Activated CD4-positive, alpha-beta T cell treated with anti-CD3 and anti-CD28 coated beads, Interleukin-2, Interleukin-6, amounts not matched to agents 100 ng/mL and 50 ng/mL, durations not matched to agents 16 hours and 8 hours (primary cell): ENCODE measurements at regions not wholly inside any gene's neighbourhood (a gene's known extent, or its start where the extent isn't known, plus 50 kb on each side); places are given as distances from the start of the nearest gene placed in this dataset.

Experiments used
- DNase-seq: peaks from one replicate; pipeline ENCODE4 v3.0.0-alpha.2; 2020

DNA sequence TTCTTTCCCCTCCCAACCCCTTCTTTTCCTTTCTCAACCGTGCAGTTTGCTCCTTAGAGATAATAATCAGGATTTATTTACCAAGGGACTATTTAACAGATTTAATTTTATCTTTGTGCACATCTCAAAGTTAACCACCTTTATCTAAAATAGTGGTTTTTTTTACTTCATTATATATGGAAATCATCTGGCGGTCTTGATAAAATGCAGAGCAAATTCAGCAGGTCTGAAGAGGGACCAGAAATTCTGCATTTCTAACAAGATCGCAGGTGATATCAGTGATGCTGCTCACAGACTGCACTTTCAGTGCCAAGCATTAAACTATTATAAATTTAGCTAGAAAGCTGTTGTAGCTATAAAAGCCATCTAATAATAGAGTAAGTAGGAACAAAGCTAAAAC lies 83.4 kb upstream of the NEGR1 start:
- DNase-seq = no peak

DNA sequence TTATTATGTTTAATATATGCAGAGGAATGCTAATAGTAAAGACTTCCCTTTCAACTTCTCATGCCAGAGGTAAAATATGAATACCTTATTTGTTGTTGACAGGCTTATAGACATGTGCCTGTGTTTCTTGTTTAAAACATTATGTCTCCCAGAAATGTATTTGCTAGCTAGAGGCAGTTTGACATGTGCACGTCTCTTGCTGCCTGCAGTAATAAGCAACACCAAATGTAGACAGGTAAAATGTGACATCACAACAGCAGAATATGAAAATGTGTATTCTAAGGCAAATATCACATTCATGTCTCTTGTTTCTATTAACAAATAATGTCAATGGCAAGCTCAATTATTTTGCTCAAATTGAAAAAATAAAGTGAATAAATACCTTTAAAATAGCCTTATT lies 80.2 kb upstream of the NEGR1 start:
- no peak for DNase-seq

DNA sequence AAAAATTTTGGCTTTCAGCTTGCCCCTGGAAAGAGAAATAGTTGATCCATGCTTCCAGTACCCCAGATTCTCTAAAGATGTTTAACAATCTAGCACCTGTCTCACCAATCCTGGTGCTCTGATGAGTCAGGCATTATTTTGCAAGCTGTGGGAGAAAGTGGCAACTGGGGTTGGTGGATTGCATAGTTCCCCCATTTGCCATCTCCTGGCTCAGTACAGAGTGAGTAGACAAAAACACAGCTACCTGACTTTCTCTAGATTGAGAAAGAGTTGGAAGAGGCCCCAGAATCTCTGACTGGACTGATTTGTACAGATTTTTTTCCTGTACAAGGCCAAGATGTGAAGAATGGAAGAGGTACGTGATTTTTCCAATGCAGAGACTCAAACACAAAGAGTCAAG lies 75.1 kb upstream of the NEGR1 start:
- DNase-seq = no peak

DNA sequence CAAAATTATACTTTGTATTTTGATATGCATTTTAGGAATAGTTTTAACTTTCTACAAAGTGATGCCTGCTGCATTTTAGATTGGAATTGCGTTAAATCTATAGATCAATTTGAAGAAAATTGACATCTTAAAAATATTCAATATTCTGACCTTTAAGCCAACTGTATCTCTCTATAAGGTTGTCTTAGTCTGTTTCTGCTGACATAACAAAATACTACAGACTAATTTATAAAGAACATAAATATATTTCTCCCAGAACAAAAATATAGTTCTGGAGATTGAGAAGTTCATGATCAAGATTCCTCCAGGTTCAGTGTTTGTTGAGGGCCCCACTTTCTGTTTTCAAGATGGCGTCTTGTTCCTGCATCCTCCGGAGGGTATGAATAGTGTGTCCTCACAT lies 73.6 kb upstream of the NEGR1 start:
- no peak for DNase-seq

DNA sequence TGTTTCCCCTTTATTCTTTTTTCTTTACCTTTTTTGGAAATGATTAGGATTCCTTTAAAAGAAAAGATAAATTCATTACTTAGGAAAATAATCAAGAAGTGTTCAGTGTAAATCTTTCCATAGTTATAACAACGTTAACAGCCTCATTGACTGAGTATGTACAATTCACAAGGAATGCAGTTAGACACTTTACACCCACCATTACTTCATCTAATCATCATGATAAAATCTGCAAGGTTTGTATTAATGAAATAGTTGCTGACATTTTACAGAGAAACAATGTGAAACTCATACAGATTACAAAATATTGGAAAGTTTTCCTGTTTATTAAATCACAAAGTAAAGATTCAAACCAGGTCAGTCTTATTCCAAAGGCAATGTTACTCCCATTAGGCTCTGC lies 59.3 kb upstream of the NEGR1 start:
- DNase-seq = no peak

DNA sequence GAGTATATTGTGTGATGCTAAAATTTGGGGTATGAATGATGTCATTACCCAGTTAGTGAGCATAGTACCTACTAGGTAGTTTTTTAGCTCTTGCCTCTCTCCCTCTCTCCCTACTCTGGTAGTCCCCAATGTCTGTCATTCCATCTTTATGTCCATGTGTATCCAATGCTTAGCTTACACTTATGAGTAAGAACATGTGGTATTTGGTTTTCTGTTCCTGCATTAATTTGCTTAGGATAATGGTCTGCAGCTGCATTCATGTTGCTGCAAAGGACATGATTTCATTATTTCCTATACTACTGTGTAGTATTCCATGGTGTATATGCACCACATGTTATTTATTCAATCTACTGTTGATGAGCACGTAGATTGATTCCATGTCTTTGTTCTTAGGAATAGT lies 54.4 kb upstream of the NEGR1 start:
- no peak for DNase-seq
